Right hindlimb (tissue), 1 donor: ENCODE measurements at regions not wholly inside any gene's neighbourhood (a gene's known extent, or its start where the extent isn't known, plus 50 kb on each side); places are given as distances from the start of the nearest gene placed in this dataset.

ENCODE experiments used
- DNase-seq: peaks from one replicate; pipeline ENCODE4 v3.0.0-alpha.2; 2018

DNA sequence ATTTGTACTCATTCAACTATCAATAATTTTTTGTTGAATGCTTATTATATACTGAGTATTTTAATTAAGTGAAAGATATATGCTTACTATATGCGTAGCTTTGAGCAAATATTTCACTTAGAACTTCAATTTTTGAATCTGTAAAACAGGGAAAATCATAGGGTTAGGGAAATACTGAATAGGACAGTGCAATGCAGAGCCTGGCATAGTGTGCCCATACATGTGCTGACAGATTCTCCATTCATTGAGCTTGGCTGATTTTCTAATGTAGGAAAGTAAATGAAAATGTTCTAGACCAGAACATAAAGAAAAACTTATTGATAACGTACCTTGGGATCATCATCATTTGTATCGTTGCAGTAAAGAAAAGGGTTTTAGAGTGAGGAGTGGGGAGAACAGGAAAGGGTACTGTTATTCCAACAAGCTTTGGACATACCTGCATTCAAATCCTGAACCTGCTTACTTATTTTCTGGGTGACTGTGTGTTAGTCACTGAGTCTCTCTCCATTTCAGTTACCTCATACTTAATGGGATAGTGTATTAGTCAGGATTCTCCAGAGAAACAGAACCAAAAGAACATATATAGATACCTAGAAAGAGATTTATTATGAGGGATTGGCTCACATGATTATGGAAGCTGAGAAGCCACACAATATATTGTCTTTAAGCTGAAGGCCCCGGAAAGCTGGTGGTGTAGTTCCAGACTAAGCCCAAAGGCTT, 436.4 kb downstream of the ADAMTS20 start:
- DNase-seq = no peak

GRCh38 chr12:43114316-43114715, 437.7 kb downstream of the ADAMTS20 start:
- no peak for DNase-seq

DNA sequence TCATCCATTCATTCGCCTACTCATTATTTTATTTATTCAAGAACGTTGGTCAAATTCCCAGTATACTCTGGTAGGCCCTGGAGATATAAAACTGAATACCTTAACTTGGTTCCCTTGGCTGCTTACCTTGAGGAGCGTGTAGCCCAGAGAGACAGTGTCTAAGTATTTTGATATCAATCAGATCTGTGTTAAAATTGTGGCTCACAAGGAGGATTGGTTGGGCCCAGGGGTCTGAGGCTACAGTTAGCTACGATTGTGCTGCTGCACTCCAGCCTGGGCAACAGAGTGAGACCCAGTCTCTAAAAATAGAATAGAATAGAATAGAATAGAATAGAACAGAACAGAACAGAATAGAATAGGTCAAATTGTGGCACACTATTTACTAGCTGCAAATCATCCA, 438.4 kb downstream of the ADAMTS20 start:
- DNase-seq = no peak

GRCh38 chr12:43113135-43113534, 438.9 kb downstream of the ADAMTS20 start:
- peak; percentile 53 for DNase-seq

DNA sequence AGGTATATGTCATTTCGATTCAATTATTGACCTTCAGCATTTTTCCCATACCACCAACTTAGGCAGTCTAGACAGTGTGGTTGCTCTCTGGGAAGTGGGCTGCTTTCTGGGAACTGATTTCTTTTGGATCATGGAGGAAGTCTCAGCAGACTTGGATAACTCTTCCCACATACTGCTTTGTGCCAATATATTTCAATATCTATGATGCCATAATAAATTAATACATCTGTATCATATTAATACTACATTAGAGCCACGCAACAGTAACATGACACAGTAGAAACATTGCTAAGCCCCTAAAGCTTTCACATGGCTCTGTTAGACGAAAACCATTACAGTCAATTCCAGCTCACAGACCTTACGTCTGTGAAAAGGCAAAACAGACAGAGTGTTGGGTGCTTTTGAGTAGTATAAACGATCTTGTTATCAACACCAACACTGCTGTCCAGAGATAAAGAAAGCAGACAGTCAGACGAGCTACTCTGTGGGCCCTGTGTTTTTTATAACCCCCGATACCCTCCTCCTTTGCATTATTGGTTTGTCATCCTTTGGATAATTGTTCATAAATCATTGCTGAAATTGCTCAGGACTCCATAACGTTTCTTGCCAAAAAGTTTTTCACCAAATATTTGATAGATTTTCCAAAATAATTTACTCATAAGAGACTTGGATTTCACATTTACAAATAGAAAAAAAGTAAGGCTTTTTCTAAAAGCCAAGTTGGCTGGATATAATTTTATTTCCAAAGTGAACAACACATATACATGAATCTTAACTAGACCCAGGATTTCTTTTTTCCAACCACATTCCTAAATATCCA, 439.7 kb downstream of the ADAMTS20 start:
- DNase-seq = peak; percentile 52

DNA sequence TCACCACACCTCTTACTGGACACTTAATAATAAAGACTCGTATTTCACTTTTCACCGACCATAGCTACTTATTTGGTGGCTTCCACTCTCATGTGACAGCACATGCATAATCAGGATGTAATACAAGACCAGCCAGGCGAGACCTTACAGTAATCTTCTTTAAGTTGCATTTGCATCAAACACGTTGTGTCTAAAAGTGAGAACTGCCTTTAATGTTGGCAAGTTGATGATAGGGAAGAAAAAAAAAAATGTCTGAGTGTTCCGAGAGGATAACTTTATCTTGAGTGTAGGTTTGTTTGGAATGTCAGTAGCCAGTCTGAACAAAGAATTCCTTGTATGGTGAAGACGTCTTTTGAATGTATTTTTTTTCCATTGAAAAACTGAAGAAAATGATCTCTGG, 440.4 kb downstream of the ADAMTS20 start:
- no peak for DNase-seq

GRCh38 chr12:43109631-43110345, 442.2 kb downstream of the ADAMTS20 start:
- DNase-seq = no peak

GRCh38 chr12:43108656-43109055, 443.3 kb downstream of the ADAMTS20 start:
- no peak for DNase-seq

DNA sequence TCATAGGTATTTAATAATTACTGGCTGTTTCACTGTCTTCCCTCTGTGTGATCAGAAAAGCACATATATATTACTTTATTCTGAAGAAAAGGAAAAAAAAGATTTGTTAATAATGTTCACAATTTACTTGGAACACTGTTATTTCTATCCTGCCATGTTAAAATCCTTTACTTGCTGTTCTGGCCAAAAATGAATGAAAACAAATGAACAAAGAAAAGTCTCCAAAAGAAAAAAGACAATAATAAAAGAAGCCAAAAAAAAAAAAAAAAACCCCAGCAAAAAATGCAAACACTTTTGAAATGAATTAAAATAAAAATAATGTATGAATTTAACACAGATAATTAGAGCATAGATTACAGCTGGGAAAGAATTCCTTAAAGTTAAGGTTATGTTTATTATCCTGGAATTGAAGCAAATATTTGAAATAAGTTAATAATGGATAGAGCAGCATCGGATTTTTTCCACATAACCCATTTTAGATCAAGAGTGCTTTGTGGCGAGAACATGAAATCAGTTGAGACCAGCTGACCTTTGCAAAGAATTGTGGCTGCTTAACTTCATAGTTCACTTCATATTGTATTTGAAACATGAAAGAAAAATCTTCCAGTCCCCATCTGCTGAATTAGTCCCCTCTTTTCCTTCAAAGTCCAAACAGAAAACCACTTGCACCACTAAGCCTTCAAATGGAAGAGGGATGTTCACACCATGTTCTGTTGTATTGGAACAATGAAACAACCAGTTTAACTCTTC, 444.8 kb downstream of the ADAMTS20 start:
- no peak for DNase-seq

DNA sequence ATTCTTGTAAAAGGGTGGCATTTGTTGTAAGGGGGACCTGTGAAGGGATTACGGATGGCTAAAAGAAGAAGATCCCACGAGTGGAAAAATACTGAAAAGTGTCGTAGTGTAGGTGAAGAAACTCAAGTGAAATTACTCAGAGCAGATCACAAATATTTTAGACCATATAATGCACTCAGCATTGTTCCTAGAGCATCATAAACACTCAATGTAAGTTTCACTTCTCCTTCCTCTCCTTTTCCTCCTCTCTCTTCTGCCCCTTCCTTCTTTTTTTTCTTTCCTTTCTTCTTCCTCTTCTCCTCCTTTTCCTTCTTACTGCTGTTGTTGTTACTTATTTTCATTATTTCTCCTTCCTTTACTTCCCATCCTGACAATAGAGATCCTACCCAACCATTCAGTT, 445.6 kb downstream of the ADAMTS20 start:
- no peak for DNase-seq

DNA sequence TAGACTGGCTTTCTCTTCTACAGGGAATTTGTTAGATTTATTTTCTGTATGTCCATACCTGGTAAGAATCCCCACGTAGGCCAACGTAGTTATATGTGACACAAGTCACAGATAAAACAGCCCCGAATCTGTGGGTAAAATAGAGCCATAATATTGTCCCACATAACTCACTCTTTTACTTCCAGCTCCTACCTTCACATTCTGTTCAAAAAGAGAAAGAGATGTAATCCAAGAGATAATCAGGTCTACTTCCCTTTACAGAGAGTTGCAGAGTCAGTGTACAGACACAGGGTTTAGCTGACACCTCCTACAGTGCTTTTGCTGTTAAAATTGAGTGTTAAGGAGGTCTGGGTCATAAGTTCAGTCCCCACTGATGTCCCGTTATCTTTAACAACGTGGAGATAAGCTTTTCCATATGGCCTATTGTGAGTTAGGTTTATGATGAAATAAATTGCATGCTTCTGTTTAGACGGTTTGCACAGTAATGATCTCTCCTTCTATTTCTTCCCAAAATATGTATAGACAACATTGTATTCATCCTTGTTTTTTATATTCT, 446.5 kb downstream of the ADAMTS20 start:
- no peak for DNase-seq

DNA sequence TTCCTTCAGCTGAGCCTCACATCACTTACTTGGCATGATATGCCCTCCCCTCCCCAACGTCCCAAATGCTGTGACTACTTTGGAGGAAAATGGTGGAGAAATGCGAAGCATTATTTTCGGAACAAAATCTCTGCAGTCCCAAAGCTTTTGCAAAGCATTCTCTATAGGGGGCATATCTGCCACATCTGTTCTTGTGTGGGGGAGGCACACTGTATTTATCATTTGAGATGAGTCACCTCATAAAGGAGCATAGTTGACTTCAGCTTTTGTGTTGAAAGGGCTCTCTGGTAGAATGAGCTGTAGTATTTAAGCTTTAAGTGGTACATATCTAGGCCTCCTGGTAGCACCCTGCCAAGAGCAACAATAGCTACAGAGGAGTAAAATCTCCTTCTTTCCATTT, 447.5 kb downstream of the ADAMTS20 start:
- no peak for DNase-seq

- DNase-seq = no peak
These were observed 448.1 kb downstream of the ADAMTS20 start for GRCh38 chr12:43103866-43104265.

DNA sequence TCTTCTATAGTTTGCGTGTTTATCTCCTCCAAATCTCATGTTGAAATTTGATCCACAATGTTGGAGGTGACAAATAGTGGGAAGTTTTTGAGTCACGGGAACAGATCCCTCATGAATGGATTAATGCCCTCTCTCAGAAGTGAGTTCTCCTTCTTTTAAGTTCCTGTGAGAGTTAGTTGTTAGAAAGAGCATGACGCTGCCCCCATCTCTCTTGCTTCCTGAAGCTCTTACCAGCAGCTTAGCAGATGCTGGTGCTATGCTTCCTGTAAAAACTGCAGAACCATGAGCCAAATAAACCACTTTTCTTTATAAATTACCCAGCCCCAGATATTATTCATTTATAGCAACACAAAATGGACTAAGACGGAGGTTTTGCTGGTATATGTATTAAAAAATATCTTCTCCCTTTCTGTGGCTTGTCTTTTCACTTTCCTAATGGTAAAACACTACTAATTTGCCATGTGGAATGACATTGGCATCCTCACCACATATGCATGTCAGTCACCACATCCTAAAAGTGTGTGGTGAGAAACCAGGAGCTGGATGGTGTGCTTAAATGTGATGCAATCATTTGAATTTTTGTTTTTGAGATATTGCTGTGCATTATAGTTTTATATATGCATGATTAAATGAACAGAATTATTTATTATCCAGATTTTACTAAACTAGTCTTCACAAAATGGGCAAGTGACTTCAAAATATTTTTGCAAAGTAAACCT, 449.3 kb downstream of the ADAMTS20 start:
- DNase-seq = no peak

- no peak for DNase-seq
These were observed 451.8 kb downstream of the ADAMTS20 start for GRCh38 chr12:43100231-43100630.

DNA sequence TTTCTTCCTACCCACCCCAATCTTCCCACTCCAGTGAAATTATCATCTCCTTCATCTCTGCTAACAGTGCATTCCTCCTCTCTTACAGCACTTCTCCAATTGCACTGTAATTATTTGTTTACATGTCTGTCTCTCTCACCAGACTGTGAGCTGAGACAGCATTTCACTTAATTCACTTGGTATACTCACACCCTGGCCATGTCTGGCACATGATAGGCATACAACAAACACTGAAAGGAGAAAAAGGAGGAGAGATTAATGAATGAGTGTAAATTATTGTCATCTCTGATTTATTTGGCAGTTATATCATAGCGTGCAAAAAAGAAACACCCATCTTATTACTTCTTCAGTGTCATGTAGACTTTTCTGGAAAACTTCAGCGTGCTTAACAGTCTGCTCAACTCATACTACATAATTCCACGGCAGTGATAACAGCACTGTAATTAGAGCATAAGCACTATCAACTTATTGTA, 452.3 kb downstream of the ADAMTS20 start:
- no peak for DNase-seq

- no peak for DNase-seq
These were observed 453.0 kb downstream of the ADAMTS20 start for GRCh38 chr12:43098766-43099550.

DNA sequence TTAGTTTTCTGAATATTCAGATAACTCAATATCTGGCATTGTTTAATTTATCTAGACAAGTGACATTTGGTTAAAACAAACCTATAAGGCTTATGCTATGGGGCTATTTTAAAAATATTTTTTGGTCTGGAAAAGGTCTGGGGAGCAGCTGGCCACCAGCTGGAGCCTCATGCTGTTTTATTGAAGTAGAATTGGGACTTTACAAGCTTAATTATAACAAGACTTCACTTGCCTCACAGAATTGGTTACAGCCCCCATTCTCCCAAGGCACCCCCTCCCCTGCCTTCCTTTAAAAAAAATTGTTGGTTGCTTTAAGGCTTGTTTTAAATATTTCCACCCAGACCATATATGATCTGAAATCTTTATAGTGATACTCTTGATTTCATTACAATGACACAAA, 453.9 kb downstream of the ADAMTS20 start:
- DNase-seq = no peak

- no peak for DNase-seq
These were observed 454.5 kb downstream of the ADAMTS20 start for GRCh38 chr12:43097471-43097870.

DNA sequence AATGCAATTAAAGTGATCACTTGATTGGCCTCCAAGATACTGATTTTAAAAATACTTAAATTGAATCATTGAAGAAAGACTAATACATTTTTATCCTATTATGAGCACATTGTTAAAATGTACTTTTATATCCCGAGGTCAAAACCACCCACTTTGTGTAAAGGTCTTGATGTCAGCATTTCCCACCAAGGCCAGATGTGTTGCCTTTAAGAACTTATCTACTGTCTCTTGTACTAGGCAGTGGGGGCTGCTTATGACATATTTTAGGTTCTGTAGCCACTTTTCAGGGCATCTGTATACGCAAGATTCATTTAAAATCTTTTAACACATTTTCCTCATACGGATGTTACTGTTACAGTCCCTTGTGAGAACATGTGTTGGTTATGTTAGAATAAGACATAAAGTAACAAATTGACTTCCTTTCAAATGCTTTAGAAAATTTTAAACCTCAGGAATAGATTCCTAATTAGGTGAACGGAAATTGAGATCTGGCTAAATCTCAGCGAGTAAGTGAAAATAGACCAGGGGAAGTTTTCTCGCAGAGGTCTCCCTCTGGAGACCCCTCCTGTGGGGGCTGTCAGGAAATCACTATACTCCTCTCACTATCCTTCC, 456.2 kb downstream of the ADAMTS20 start:
- peak; percentile 33 for DNase-seq
